ENCODE measurements at regions not wholly inside any gene's neighbourhood (a gene's known extent, or its start where the extent isn't known, plus 50 kb on each side); places are given as distances from the start of the nearest gene placed in this dataset.

- H3K9ac ChIP-seq (ENCODE audit: extremely low read depth, low read length, poor library complexity, severe bottlenecking) = no peak overlapping the region
- TF ChIP-seq, protein P1, sequence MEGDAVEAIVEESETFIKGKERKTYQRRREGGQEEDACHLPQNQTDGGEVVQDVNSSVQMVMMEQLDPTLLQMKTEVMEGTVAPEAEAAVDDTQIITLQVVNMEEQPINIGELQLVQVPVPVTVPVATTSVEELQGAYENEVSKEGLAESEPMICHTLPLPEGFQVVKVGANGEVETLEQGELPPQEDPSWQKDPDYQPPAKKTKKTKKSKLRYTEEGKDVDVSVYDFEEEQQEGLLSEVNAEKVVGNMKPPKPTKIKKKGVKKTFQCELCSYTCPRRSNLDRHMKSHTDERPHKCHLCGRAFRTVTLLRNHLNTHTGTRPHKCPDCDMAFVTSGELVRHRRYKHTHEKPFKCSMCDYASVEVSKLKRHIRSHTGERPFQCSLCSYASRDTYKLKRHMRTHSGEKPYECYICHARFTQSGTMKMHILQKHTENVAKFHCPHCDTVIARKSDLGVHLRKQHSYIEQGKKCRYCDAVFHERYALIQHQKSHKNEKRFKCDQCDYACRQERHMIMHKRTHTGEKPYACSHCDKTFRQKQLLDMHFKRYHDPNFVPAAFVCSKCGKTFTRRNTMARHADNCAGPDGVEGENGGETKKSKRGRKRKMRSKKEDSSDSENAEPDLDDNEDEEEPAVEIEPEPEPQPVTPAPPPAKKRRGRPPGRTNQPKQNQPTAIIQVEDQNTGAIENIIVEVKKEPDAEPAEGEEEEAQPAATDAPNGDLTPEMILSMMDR (conservative IDR thresholded peaks at IDR 0.05) = no peak
- no peak overlapping the region for H3K4me3 ChIP-seq (ENCODE audit: low read length)
- no peak overlapping the region for H3K4me3 Mint-ChIP-seq
- no peaks in the 10 kb centered on the region for H3K36me3 Mint-ChIP-seq (ENCODE audit: low read depth)
- H3K27ac ChIP-seq (ENCODE audit: low read depth, low read length) = no peak overlapping the region
- no peak overlapping the region for H3K27ac Mint-ChIP-seq
- peaks cover 34% of the 10 kb centered on the region for H3K27me3 Mint-ChIP-seq (ENCODE audit: insufficient read depth)
- H3K4me1 ChIP-seq (ENCODE audit: control insufficient read depth, insufficient read depth, low read length) = no peaks in the 10 kb centered on the region
- H3K36me3 ChIP-seq (ENCODE audit: control insufficient read depth, insufficient read depth, low read length) = no peaks in the 10 kb centered on the region
- H3K9me3 ChIP-seq (ENCODE audit: control insufficient read depth, low read length) = no peaks in the 10 kb centered on the region
- DNase-seq = no peak
- peaks cover 4% of the 10 kb centered on the region for H3K9me3 Mint-ChIP-seq
- H3K27me3 ChIP-seq (ENCODE audit: control insufficient read depth, insufficient read depth, low read length, poor library complexity, severe bottlenecking) = peaks cover 33% of the 10 kb centered on the region
- H3K4me1 Mint-ChIP-seq = no peaks in the 10 kb centered on the region
Measured at GRCh38 chr12:88377973-88378372, 202.3 kb downstream of the KITLG start.

- Histone ChIP-seq H3K9me3 (ENCODE audit: control insufficient read depth, low read length) (peaks cover 7% of the 10 kb centered on the region), H3K36me3 (ENCODE audit: control insufficient read depth, insufficient read depth, low read length) (no peaks in the 10 kb centered on the region), H3K27me3 (ENCODE audit: control insufficient read depth, insufficient read depth, low read length, poor library complexity, severe bottlenecking) (peaks cover 6% of the 10 kb centered on the region), H3K4me3 (ENCODE audit: low read length) (no peak overlapping the region), H3K4me1 (ENCODE audit: control insufficient read depth, insufficient read depth, low read length) (no peaks in the 10 kb centered on the region), H3K9ac (ENCODE audit: extremely low read depth, low read length, poor library complexity, severe bottlenecking) (no peak overlapping the region), H3K27ac (ENCODE audit: low read depth, low read length) (no peak overlapping the region)
- Mint-ChIP-seq H3K36me3 (ENCODE audit: low read depth) (no peaks in the 10 kb centered on the region), H3K9me3 (peaks cover 14% of the 10 kb centered on the region), H3K4me3 (no peak overlapping the region), H3K27me3 (ENCODE audit: insufficient read depth) (peaks cover 12% of the 10 kb centered on the region), H3K27ac (no peak overlapping the region), H3K4me1 (no peaks in the 10 kb centered on the region)
- DNase-seq = no peak
- TF ChIP-seq, protein P1 (conservative IDR thresholded peaks at IDR 0.05) = no peak
- WGBS, 2 experiments (ENCODE audit: insufficient coverage in 1 of 2, insufficient read length in 1 of 2) = 86 to 93% methylated on average over 3 of the region's 3 CpGs
Measured at GRCh38 chr12:88381466-88381865, 198.8 kb downstream of the KITLG start.

DNA sequence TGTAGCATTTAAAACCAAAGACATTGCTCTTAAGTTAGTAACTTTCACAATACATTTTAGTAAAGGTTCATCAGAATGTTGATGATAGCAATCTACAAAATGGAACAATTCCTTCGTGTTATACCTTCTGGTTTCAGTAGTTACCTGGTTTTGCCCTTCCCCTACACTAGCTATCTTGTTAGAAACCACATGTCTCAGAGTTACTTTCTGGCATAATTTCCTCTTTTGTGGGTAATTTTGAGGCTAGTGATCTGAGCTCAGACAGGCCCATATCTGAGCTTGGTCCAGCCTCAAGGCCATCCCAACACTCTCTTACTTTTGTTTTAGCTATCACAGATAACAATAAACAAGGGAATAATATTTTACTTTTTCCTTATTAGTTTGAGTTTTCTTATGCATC is 196.9 kb downstream of the KITLG start:
- no peaks in the 10 kb centered on the region for H3K36me3 Mint-ChIP-seq (ENCODE audit: low read depth)
- no peak overlapping the region for H3K27ac Mint-ChIP-seq
- no peak overlapping the region for H3K4me3 Mint-ChIP-seq
- Histone ChIP-seq H3K36me3 (ENCODE audit: control insufficient read depth, insufficient read depth, low read length) (no peaks in the 10 kb centered on the region), H3K4me3 (ENCODE audit: low read length) (no peak overlapping the region), H3K9me3 (ENCODE audit: control insufficient read depth, low read length) (peaks cover 7% of the 10 kb centered on the region), H3K9ac (ENCODE audit: extremely low read depth, low read length, poor library complexity, severe bottlenecking) (no peak overlapping the region), H3K27me3 (ENCODE audit: control insufficient read depth, insufficient read depth, low read length, poor library complexity, severe bottlenecking) (peaks cover under 1% of the 10 kb centered on the region), H3K27ac (ENCODE audit: low read depth, low read length) (no peak overlapping the region), H3K4me1 (ENCODE audit: control insufficient read depth, insufficient read depth, low read length) (no peaks in the 10 kb centered on the region)
- peaks cover 6% of the 10 kb centered on the region for H3K27me3 Mint-ChIP-seq (ENCODE audit: insufficient read depth)
- no peak for DNase-seq
- peaks cover 2% of the 10 kb centered on the region for H3K4me1 Mint-ChIP-seq
- WGBS, 2 experiments (ENCODE audit: insufficient coverage in 1 of 2, insufficient read length in 1 of 2) = 89 to 100% methylated on average over 1 of the region's 1 CpG
- TF ChIP-seq, protein P1 (conservative IDR thresholded peaks at IDR 0.05) = no peak
- peaks cover 14% of the 10 kb centered on the region for H3K9me3 Mint-ChIP-seq

Measured in endodermal cell (in vitro differentiated cells).